ENCODE measurements at regions not wholly inside any gene's neighbourhood (a gene's known extent, or its start where the extent isn't known, plus 50 kb on each side); places are given as distances from the start of the nearest gene placed in this dataset.

DNA sequence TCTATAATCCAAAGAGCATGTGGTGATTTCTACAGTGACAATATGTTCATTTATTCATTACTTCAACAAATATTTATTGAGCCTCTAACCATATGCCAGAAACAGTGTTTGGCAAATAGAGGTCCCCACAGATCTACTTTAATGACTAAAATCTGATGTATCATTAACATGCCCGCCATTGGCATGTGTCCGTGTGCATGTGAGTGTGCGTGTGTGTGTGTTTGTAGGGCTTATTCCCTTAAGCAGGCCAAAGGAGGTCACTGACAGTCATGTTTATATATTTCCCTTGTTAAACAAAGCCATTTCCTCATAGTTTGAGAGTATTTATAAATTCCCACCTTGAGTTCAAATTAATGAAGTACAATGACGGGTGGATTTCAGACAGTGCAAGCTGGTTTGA lies 174.4 kb upstream of the IRX6 start:
- no peak for TF ChIP-seq EZH2 (IDR thresholded peaks at IDR 0.05)
- TF ChIP-seq POLR2AphosphoS5 (IDR thresholded peaks at IDR 0.05; ENCODE audit: borderline replicate concordance, low read depth, low read length), result no peak
